HEK293T (cell line): ENCODE measurements at regions not wholly inside any gene's neighbourhood (a gene's known extent, or its start where the extent isn't known, plus 50 kb on each side); places are given as distances from the start of the nearest gene placed in this dataset.
"Not testable (repeated sequence)": the region's sequence is repeated elsewhere in the genome, so short reads cannot be mapped to it uniquely, and the experiment has no call there.

Experiments
- CTCF ChIA-PET: fragments of 350-600 bp; formaldehyde crosslinking; extraction: SDS; loops from one replicate; lab custom pipeline; 2021; ENCODE audit warnings: antibody characterized with exemption, inconsistent platforms; lab: Yijun Ruan, JAX
- POLR2A ChIA-PET: fragments of 350-600 bp; formaldehyde crosslinking; extraction: SDS; loops from one replicate; lab custom pipeline; 2020; ENCODE audit warnings: antibody characterized with exemption, inconsistent platforms; lab: Yijun Ruan, JAX
- DNase-seq: peaks from one replicate; pipeline ENCODE4 v3.0.0; 2012; ENCODE audit warnings: mixed read lengths; ENCODE audit errors: extremely low spot score
- ARNT ChIP-seq: fragments of 450-650 bp; IDR thresholded peaks from 2 replicates; pipeline ENCODE4 v1.6.1; 2017; ENCODE audit warnings: mild to moderate bottlenecking
- BHLHE40 ChIP-seq: fragments of 450-650 bp; IDR thresholded peaks from 2 replicates; pipeline ENCODE4 v1.6.1; 2016; ENCODE audit warnings: mild to moderate bottlenecking, moderate library complexity, borderline replicate concordance
- CTBP1 ChIP-seq: fragments of 450-650 bp; IDR thresholded peaks from 2 replicates; pipeline ENCODE4 v1.6.1; 2016; ENCODE audit warnings: borderline replicate concordance
- ELF4 ChIP-seq: fragments of 450-650 bp; IDR thresholded peaks from 2 replicates; pipeline ENCODE4 v1.6.1; 2017; ENCODE audit warnings: antibody characterized with exemption
- FOXA1 ChIP-seq: fragments of 450-650 bp; IDR thresholded peaks from 2 replicates; pipeline ENCODE4 v1.6.1; 2016; ENCODE audit warnings: mild to moderate bottlenecking
- FOXK2 ChIP-seq: fragments of 450-650 bp; IDR thresholded peaks from 2 replicates; pipeline ENCODE4 v1.6.1; 2016; ENCODE audit warnings: mild to moderate bottlenecking
- FOXM1 ChIP-seq: fragments of 450-650 bp; IDR thresholded peaks from 2 replicates; pipeline ENCODE4 v1.6.1; 2017; ENCODE audit warnings: mild to moderate bottlenecking, borderline replicate concordance
- HDGF ChIP-seq: fragments of 450-650 bp; IDR thresholded peaks from 2 replicates; pipeline ENCODE4 v1.6.1; 2017; ENCODE audit warnings: antibody characterized with exemption, borderline replicate concordance
- L3MBTL2 ChIP-seq: fragments of 450-650 bp; conservative IDR thresholded peaks from 2 replicates; pipeline ENCODE4 v1.6.1; 2016; ENCODE audit warnings: mild to moderate bottlenecking
- LEF1 ChIP-seq: fragments of 450-650 bp; IDR thresholded peaks from 2 replicates; pipeline ENCODE4 v1.6.1; 2017; ENCODE audit warnings: mild to moderate bottlenecking, borderline replicate concordance
- NFRKB ChIP-seq: fragments of 450-650 bp; IDR thresholded peaks from 2 replicates; pipeline ENCODE4 v1.6.1; 2016; ENCODE audit warnings: mild to moderate bottlenecking, moderate library complexity
- SP1 ChIP-seq: fragments of 450-650 bp; IDR thresholded peaks from 2 replicates; pipeline ENCODE4 v1.6.1; 2017
- SUZ12 ChIP-seq: fragments of 450-650 bp; IDR thresholded peaks from 2 replicates; pipeline ENCODE4 v1.6.1; 2016; ENCODE audit warnings: mild to moderate bottlenecking
- TARDBP ChIP-seq: fragments of 450-650 bp; IDR thresholded peaks from 2 replicates; pipeline ENCODE4 v1.6.1; 2016
- ZNF384 ChIP-seq: fragments of 450-650 bp; IDR thresholded peaks from 2 replicates; pipeline ENCODE4 v1.6.1; 2016
- TF ChIP-seq, protein P1 (sequence below): fragments of 450-650 bp; IDR thresholded peaks from 2 replicates; pipeline ENCODE4 v1.6.1; 2016

DNA sequence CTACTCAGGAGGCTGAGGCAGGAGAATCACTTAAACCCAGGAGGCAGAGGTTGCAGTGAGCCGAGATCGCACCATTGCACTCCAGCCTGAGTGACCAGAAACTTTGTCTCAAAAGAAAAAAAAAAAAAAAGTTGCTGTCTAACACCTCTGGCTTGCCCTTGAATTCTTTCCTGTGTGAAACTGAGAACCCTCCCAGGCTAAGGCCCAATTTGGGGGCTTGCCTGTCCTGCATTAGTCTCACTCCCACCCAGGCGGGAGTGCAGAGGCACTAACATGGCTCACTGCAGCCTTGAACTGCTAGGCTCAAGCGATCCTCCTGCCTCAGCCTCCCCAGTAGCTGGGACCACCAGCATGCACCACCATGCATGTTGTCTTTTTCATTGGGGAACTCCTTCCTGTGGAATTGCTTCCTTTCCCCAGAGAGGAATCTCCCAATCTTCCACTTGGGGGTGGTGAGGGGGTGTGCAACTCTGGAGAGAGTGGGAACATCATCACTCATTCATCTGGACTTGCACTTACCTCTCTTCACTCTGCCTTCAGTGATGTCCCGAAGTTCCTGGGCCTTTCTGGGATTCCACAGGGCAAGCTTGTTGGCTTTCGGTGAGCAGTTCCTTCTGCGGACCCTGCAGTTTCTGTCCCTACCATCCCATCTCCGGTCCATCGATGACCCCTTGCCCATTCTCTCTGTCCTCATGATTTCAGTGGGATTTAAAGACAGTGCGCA lies 62.1 kb upstream of the CREB3L1 start:
- DNase-seq: no peak
- ChIA-PET POLR2A (interaction anchor here (0.7 kb wide), 1 partner anchor 24 kb away, joined by 6 read pairs; no protein-coding TSS in a partner anchor), CTCF (interaction anchor here (0.6 to 1.0 kb wide), 2 partner anchors 8 to 57 kb away, joined by 3 read pairs; no protein-coding TSS in a partner anchor)
- no peak for TF ChIP-seq ZNF384

DNA sequence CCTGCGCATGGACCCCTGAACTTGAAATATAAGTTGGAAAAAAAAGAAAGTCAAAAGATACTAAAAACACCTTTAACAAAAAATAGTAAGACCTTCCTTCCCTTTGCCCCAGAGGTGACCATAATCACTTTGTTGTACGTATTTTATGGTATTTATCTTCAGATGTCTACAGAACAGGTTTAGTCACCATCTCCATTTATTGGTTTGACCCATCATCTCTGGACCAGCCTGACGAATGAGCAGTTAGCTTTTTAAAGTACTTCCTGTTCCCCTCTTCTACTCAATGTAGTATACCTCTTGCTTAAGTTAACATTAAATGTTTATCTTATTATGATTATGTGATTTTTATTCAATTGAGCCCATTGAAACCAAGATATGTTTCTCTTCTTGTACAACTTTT lies 64.7 kb upstream of the CREB3L1 start:
- ChIA-PET POLR2A (no interaction called here), CTCF (interaction anchor here (0.7 kb wide), 1 partner anchor 9 kb away, joined by 3 read pairs; no protein-coding TSS in a partner anchor)
- TF ChIP-seq TARDBP (no peak), HDGF (no peak), ELF4 (no peak), NFRKB (no peak), SUZ12 (no peak), CTBP1 (no peak), FOXM1 (no peak), ARNT (no peak), LEF1 (no peak), BHLHE40 (no peak), SP1 (no peak), FOXA1 (no peak), ZNF384 (no peak), L3MBTL2 (no peak)
- TF ChIP-seq, protein P1, sequence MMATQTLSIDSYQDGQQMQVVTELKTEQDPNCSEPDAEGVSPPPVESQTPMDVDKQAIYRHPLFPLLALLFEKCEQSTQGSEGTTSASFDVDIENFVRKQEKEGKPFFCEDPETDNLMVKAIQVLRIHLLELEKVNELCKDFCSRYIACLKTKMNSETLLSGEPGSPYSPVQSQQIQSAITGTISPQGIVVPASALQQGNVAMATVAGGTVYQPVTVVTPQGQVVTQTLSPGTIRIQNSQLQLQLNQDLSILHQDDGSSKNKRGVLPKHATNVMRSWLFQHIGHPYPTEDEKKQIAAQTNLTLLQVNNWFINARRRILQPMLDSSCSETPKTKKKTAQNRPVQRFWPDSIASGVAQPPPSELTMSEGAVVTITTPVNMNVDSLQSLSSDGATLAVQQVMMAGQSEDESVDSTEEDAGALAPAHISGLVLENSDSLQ: no peak
- DNase-seq: no peak

DNA sequence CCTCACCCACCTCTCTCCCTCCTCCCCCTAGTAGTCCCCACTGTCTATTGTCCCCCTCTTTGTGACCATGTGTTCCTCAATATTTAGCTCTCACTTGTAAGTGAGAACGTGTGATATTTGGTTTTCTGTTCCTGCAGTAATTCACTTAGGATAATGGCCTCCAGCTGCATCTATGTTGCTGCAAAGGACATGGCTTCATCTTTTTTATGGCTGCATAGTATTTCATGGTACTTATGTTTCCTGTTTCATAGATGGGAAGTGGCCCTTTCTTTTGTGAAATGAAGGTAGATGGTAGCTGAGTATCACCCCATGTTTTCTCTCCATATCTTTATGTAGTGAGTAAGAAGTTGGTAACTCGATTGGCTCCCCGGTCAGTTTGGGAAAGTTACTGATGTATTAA lies 66.6 kb upstream of the CREB3L1 start:
- TF ChIP-seq TARDBP (no peak), L3MBTL2 (no peak), SP1 (no peak), FOXA1 (no peak), LEF1 (no peak), HDGF (no peak), ELF4 (no peak), FOXK2 (no peak), BHLHE40 (no peak), ZNF384 (no peak), FOXM1 (no peak), NFRKB (no peak), CTBP1 (no peak), ARNT (no peak), SUZ12 (no peak)
- TF ChIP-seq, protein P1: no peak
- no peak for DNase-seq
- POLR2A ChIA-PET: no interaction called here
- CTCF ChIA-PET: no interaction called here

DNA sequence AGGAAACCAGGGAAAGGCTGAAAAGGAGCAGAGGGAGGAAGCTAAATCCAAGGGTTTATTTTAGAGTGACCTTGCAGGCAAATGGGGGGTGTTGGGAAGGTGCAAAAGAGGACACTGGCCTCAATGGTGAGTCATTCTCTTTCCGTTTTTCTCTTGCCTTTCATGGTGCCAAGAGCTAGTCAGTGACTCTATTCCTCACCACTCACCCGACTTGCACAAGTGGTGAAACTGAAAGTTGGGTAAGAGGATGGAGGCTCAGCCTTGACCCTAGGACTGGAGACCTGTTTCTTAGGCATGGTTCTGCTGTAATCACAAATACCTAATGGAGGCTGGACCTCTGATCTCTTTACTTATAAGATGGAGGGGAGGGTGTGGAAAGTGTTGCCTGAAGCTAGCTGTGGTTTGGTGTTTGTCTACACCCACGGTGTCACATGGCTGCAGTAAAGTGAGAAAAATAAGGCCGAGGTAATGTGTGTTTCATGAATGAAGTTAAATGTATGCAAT lies 67.3 kb upstream of the CREB3L1 start:
- ChIA-PET POLR2A (interaction anchor here (0.9 kb wide), 1 partner anchor 28 kb away, joined by 3 read pairs; no protein-coding TSS in a partner anchor), CTCF (no interaction called here)
- TF ChIP-seq NFRKB (no peak), HDGF (no peak), TARDBP (no peak), ZNF384 (no peak), L3MBTL2 (no peak), BHLHE40 (no peak), ARNT (no peak), SP1 (no peak), CTBP1 (no peak), FOXA1 (no peak), FOXM1 (no peak)
- TF ChIP-seq, protein P1: no peak
- no peak for DNase-seq

DNA sequence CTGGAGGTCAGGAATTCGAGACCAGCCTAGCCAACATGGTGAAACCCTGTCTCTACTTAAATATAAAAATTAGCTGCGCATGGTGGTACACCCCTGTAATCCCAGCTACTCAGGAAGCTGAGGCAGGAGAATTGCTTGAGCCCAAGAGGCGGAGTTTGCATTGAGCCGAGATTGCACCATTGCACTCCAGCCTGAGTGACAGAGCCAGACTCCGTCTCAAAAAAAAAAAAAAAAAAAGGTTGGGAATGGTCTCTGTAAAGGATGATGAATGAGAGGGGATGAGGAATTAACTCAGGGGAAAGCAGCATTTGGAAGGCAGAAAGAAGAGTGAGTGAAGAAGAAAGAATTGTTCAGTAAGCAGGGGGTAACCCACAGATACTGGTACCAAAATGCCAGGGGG lies 67.8 kb upstream of the CREB3L1 start:
- CTCF ChIA-PET: not testable (repeated sequence)

DNA sequence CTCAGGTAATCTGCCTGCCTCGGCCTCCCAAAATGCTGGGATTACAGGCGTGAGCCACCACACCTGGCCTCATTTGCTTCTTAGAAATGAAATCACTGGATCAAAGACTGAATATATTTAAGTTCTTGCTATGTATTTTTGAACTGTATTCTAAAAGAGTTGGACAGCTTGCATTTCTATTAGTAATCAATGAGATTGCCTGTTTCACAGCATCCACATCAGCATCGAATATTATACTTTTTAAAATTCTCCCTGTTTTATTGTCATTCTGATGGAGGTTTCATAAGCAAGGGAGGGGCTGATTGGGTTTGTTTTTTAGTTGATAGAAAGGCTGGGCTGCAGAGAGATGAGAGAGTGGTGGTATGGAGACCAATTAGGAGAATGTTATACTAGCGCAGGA lies 68.7 kb upstream of the CREB3L1 start:
- ChIA-PET POLR2A (no interaction called here), CTCF (no interaction called here)
- no peak for TF ChIP-seq NFRKB
- TF ChIP-seq SUZ12: no peak
- TF ChIP-seq BHLHE40: no peak
- no peak for DNase-seq

More for the DNA sequence above, 67.8 kb upstream of the CREB3L1 start:
- POLR2A ChIA-PET: interaction anchor here (0.9 kb wide), 1 partner anchor 29 kb away, joined by 3 read pairs; no protein-coding TSS in a partner anchor
- DNase-seq: not testable (repeated sequence)
